A204.1 (cell line): ENCODE measurements at regions not wholly inside any gene's neighbourhood (a gene's known extent, or its start where the extent isn't known, plus 50 kb on each side); places are given as distances from the start of the nearest gene placed in this dataset.

Experiments
- FAIRE-seq: peaks from 2 replicates; lab custom pipeline; 2012; peaks lifted over from hg19 to GRCh38; lab: Jason Lieb, UNC

DNA sequence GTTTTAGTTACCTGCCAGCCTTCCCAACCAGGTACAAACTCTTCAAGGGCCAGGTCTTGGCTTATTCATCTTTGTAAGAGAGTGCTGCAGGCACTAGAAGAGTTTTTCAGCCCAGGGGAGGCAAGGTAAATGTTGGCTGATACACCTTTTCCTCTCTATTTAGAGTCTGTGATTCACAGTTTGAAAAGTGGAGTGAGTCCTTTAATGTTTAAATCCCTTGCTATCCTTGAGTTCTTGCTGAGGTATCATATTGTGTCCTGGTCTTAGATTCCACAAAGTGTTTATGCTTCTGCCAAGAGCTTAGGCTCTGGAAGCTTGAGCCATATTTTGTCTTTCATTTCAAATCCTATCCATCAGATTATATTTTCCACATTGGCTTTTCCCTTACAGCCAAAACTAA is 52.8 kb upstream of the CITED2 start:
- FAIRE-seq, result no peak

DNA sequence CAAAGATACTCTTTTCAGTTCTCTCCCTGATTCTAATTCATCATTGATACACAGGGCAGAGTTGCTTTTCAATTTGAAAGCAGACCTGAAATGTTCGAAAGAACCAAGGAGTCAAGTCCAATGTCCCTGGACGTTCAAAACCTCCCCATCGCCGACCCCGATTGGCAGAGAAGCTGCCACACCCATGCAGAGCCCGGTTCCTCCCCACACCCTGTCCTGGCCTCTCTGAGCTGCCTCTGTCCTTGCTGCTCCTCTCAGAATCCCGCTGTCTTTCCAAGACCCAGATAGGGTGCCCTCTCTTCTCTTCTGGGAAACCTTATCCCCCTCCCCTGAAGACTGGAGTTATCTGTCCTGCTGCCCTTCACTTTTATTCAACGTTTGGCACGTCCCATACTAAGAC is 52.3 kb upstream of the CITED2 start:
- FAIRE-seq, result no peak

DNA sequence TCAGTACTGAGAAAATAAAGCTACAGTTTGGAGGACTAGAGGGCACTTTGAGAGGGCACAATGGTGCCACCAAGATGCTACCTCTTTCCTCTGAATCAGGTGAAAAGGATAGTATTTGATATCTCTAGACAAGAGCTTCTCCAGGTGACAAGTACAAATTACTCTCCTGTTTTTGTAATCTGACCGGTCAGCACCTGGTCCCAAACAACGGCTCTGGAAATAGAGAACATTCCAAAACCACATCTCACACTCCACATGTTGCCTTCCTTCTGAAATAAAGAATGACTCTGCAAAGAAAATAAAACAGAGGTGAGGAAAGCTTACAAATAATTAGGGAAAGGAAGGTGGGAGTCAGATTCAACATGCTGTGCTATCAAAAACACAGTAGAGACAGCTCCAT is 51.3 kb upstream of the CITED2 start:
- no peak for FAIRE-seq

DNA sequence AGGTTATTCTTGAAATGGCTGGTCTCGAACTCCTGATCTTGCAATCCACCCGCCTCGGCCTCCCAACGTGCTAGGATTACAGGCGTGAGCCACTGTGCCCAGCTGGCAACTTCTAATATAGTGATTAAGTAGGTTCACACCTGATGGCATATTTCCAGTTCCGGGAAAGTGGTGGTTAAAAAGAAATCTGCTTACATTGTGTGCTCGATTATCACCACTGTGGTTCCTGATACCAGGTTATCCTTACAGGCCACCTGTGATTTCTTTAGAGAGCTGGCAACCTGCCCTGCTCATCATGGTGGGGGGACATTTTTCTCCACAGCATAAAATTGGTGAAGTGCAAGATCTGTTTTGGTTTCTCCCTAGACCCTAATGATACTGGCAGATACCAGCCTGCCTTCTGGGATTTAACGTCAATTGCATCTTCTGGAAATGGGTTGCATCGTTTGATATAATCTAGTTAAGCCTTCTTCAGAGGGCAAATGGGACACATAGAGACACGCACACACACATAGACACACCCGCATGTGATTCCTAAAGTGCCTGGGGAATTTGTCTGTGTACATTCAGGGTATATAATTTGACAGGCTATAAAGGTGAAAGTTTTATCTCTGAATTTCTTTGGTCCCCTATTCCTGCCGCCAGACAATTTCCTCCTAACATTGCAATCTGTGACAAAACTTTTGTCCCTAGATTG is 49.7 kb upstream of the CITED2 start:
- FAIRE-seq, result no peak
